Ishikawa (cell line): ENCODE measurements at regions not wholly inside any gene's neighbourhood (a gene's known extent, or its start where the extent isn't known, plus 50 kb on each side); places are given as distances from the start of the nearest gene placed in this dataset.

Source experiments
- CEBPB ChIP-seq: IDR thresholded peaks from 2 replicates; pipeline ENCODE4 v1.6.1; 2012
- CREB1 ChIP-seq: IDR thresholded peaks from 2 replicates; pipeline ENCODE4 v1.6.1; 2012; ENCODE audit warnings: low read depth
- EP300 ChIP-seq: IDR thresholded peaks from 2 replicates; pipeline ENCODE4 v1.6.1; 2012; ENCODE audit warnings: borderline replicate concordance
- FOXM1 ChIP-seq: IDR thresholded peaks from 2 replicates; pipeline ENCODE4 v1.6.1; 2012; ENCODE audit warnings: low read depth, borderline replicate concordance
- MAX ChIP-seq: IDR thresholded peaks from 2 replicates; pipeline ENCODE4 v1.6.1; 2012
- NFIC ChIP-seq: IDR thresholded peaks from 2 replicates; pipeline ENCODE4 v1.6.1; 2012
- RAD21 ChIP-seq: IDR thresholded peaks from 2 replicates; pipeline ENCODE4 v1.6.1; 2012; ENCODE audit warnings: low read depth
- REST ChIP-seq: IDR thresholded peaks from 2 replicates; pipeline ENCODE4 v1.6.1; 2012; ENCODE audit warnings: low read depth, mild to moderate bottlenecking
- TAF1 ChIP-seq: IDR thresholded peaks from 2 replicates; pipeline ENCODE4 v1.6.1; 2012; ENCODE audit warnings: low read depth, mild to moderate bottlenecking
- TCF12 ChIP-seq: IDR thresholded peaks from 2 replicates; pipeline ENCODE4 v1.6.1; 2012; ENCODE audit warnings: low read depth
- TEAD4 ChIP-seq: IDR thresholded peaks from 2 replicates; pipeline ENCODE4 v1.6.1; 2012
- USF1 ChIP-seq: IDR thresholded peaks from 2 replicates; pipeline ENCODE4 v1.6.1; 2012
- YY1 ChIP-seq: IDR thresholded peaks from 2 replicates; pipeline ENCODE4 v1.6.1; 2012; ENCODE audit warnings: low read depth
- ZBTB7A ChIP-seq: IDR thresholded peaks from 2 replicates; pipeline ENCODE4 v1.6.1; 2012; ENCODE audit warnings: low read depth

- TF ChIP-seq YY1: no peak
- TF ChIP-seq MAX: no peak
- no peak for TF ChIP-seq RAD21
- TF ChIP-seq EP300: no peak
- no peak for TF ChIP-seq USF1
- no peak for TF ChIP-seq TEAD4
- TF ChIP-seq TAF1: no peak
- TF ChIP-seq TCF12: no peak
- TF ChIP-seq CREB1: no peak
- no peak for TF ChIP-seq NFIC
- no peak for TF ChIP-seq CEBPB
- no peak for TF ChIP-seq ZBTB7A
- TF ChIP-seq REST: no peak
- TF ChIP-seq FOXM1: no peak
Observed at GRCh38 chr13:90201202-90201601, 1146.3 kb upstream of the MIR17HG start.
